Activated CD4-positive, alpha-beta memory T cell treated with anti-CD3 and anti-CD28 coated beads for 36 hours (primary cell): ENCODE measurements at regions not wholly inside any gene's neighbourhood (a gene's known extent, or its start where the extent isn't known, plus 50 kb on each side); places are given as distances from the start of the nearest gene placed in this dataset.

ENCODE experiments used
- CTCF ChIA-PET: fragments of 350-600 bp; sonication (Branson Sonifier 250); formaldehyde crosslinking; loops from one replicate; lab custom pipeline; 2021; ENCODE audit warnings: antibody characterized with exemption, inconsistent platforms; lab: Charles Lee
- POLR2A ChIA-PET: fragments of 350-600 bp; sonication (Branson Sonifier 250); formaldehyde crosslinking; loops from one replicate; lab custom pipeline; 2021; ENCODE audit warnings: antibody characterized with exemption; lab: Charles Lee
- DNase-seq: peaks from one replicate; pipeline ENCODE4 v3.0.0-alpha.2; 2020
- H3K27ac Mint-ChIP-seq: one replicate; pipeline ENCODE4 v1.8.0; 2021; ENCODE audit warnings: mixed read lengths
- H3K27me3 Mint-ChIP-seq: one replicate; pipeline ENCODE4 v1.8.0; 2021; ENCODE audit warnings: mixed read lengths
- H3K36me3 Mint-ChIP-seq: one replicate; pipeline ENCODE4 v1.8.0; 2021; ENCODE audit warnings: mixed read lengths
- H3K4me1 Mint-ChIP-seq: one replicate; pipeline ENCODE4 v1.8.0; 2021; ENCODE audit warnings: low read depth, mixed read lengths
- H3K4me3 Mint-ChIP-seq: one replicate; pipeline ENCODE4 v1.8.0; 2021; ENCODE audit warnings: mild to moderate bottlenecking, mixed read lengths
- H3K9me3 Mint-ChIP-seq: one replicate; pipeline ENCODE4 v1.8.0; 2021; ENCODE audit warnings: mixed read lengths
- intact Hi-C: fragments of 100-400 bp; cut with micrococcal nuclease; formaldehyde crosslinking; loops from one replicate; pipeline ENCODE4 v1.15.1; 2023

GRCh38 chr4:115433491-115433890, 320.1 kb upstream of the NDST4 start:
- no peak overlapping the region for H3K4me3 Mint-ChIP-seq
- no peaks in the 10 kb centered on the region for H3K27me3 Mint-ChIP-seq
- POLR2A ChIA-PET = no interaction called here
- no peak overlapping the region for H3K27ac Mint-ChIP-seq
- intact Hi-C loops = no loop called here
- H3K9me3 Mint-ChIP-seq = no peaks in the 10 kb centered on the region
- CTCF ChIA-PET = no interaction called here
- no peaks in the 10 kb centered on the region for H3K4me1 Mint-ChIP-seq
- H3K36me3 Mint-ChIP-seq = no peaks in the 10 kb centered on the region
- DNase-seq = no peak

GRCh38 chr4:115430024-115430423, 316.6 kb upstream of the NDST4 start:
- Mint-ChIP-seq H3K4me1 (no peaks in the 10 kb centered on the region), H3K36me3 (no peaks in the 10 kb centered on the region), H3K4me3 (no peak overlapping the region), H3K9me3 (no peaks in the 10 kb centered on the region), H3K27me3 (no peaks in the 10 kb centered on the region), H3K27ac (no peak overlapping the region)
- ChIA-PET POLR2A (no interaction called here), CTCF (no interaction called here)
- DNase-seq = no peak
- intact Hi-C loops = no loop called here

- DNase-seq = no peak
- intact Hi-C loops = no loop called here
- Mint-ChIP-seq H3K9me3 (no peaks in the 10 kb centered on the region), H3K27ac (no peak overlapping the region), H3K27me3 (no peaks in the 10 kb centered on the region), H3K4me3 (no peak overlapping the region), H3K4me1 (no peaks in the 10 kb centered on the region), H3K36me3 (no peaks in the 10 kb centered on the region)
- ChIA-PET POLR2A (no interaction called here), CTCF (no interaction called here)
Observed at GRCh38 chr4:115428455-115428854, 315.0 kb upstream of the NDST4 start.

- no peak overlapping the region for H3K4me3 Mint-ChIP-seq
- peaks cover 11% of the 10 kb centered on the region for H3K9me3 Mint-ChIP-seq
- H3K27ac Mint-ChIP-seq = no peak overlapping the region
- H3K27me3 Mint-ChIP-seq = no peaks in the 10 kb centered on the region
- ChIA-PET POLR2A (no interaction called here), CTCF (no interaction called here)
- H3K4me1 Mint-ChIP-seq = no peaks in the 10 kb centered on the region
- H3K36me3 Mint-ChIP-seq = no peaks in the 10 kb centered on the region
- intact Hi-C loops = no loop called here
- DNase-seq = no peak
Observed at GRCh38 chr4:115424852-115425251, 311.4 kb upstream of the NDST4 start.

- H3K4me1 Mint-ChIP-seq = no peaks in the 10 kb centered on the region
- POLR2A ChIA-PET = no interaction called here
- DNase-seq = no peak
- CTCF ChIA-PET = no interaction called here
- H3K27ac Mint-ChIP-seq = no peak overlapping the region
- H3K27me3 Mint-ChIP-seq = no peaks in the 10 kb centered on the region
- peaks cover 14% of the 10 kb centered on the region for H3K9me3 Mint-ChIP-seq
- no peaks in the 10 kb centered on the region for H3K36me3 Mint-ChIP-seq
- intact Hi-C loops = no loop called here
- no peak overlapping the region for H3K4me3 Mint-ChIP-seq
Observed at GRCh38 chr4:115418635-115419396, 305.4 kb upstream of the NDST4 start.

- no peak for DNase-seq
- no peaks in the 10 kb centered on the region for H3K36me3 Mint-ChIP-seq
- POLR2A ChIA-PET = no interaction called here
- no peaks in the 10 kb centered on the region for H3K27me3 Mint-ChIP-seq
- intact Hi-C loops = no loop called here
- peaks cover 15% of the 10 kb centered on the region for H3K9me3 Mint-ChIP-seq
- H3K27ac Mint-ChIP-seq = no peak overlapping the region
- H3K4me3 Mint-ChIP-seq = no peak overlapping the region
- CTCF ChIA-PET = no interaction called here
- no peaks in the 10 kb centered on the region for H3K4me1 Mint-ChIP-seq
Observed at GRCh38 chr4:115396034-115396433, 282.6 kb upstream of the NDST4 start.

GRCh38 chr4:115376866-115377265, 263.4 kb upstream of the NDST4 start:
- H3K36me3 Mint-ChIP-seq = no peaks in the 10 kb centered on the region
- ChIA-PET CTCF (interaction anchor here (1.1 kb wide), 1 partner anchor 11 kb away, joined by 3 read pairs; no protein-coding TSS in a partner anchor), POLR2A (no interaction called here)
- H3K27me3 Mint-ChIP-seq = no peaks in the 10 kb centered on the region
- no peaks in the 10 kb centered on the region for H3K4me1 Mint-ChIP-seq
- H3K27ac Mint-ChIP-seq = no peak overlapping the region
- no peak for DNase-seq
- H3K9me3 Mint-ChIP-seq = no peaks in the 10 kb centered on the region
- intact Hi-C loops = no loop called here
- no peak overlapping the region for H3K4me3 Mint-ChIP-seq

GRCh38 chr4:115374621-115375020, 261.2 kb upstream of the NDST4 start:
- intact Hi-C loops = no loop called here
- no peaks in the 10 kb centered on the region for H3K9me3 Mint-ChIP-seq
- H3K4me1 Mint-ChIP-seq = no peaks in the 10 kb centered on the region
- H3K36me3 Mint-ChIP-seq = no peaks in the 10 kb centered on the region
- no peak overlapping the region for H3K27ac Mint-ChIP-seq
- POLR2A ChIA-PET = no interaction called here
- H3K4me3 Mint-ChIP-seq = no peak overlapping the region
- no peaks in the 10 kb centered on the region for H3K27me3 Mint-ChIP-seq
- CTCF ChIA-PET = no interaction called here
- no peak for DNase-seq

- no peak overlapping the region for H3K4me3 Mint-ChIP-seq
- no peaks in the 10 kb centered on the region for H3K27me3 Mint-ChIP-seq
- ChIA-PET POLR2A (no interaction called here), CTCF (no interaction called here)
- DNase-seq = no peak
- H3K36me3 Mint-ChIP-seq = no peaks in the 10 kb centered on the region
- no peaks in the 10 kb centered on the region for H3K4me1 Mint-ChIP-seq
- no peaks in the 10 kb centered on the region for H3K9me3 Mint-ChIP-seq
- H3K27ac Mint-ChIP-seq = no peak overlapping the region
- intact Hi-C loops = no loop called here
Observed at GRCh38 chr4:115370490-115370889, 257.1 kb upstream of the NDST4 start.

- Mint-ChIP-seq H3K4me3 (no peak overlapping the region), H3K9me3 (no peaks in the 10 kb centered on the region), H3K36me3 (no peaks in the 10 kb centered on the region), H3K4me1 (no peaks in the 10 kb centered on the region), H3K27ac (no peak overlapping the region), H3K27me3 (no peaks in the 10 kb centered on the region)
- intact Hi-C loops = no loop called here
- CTCF ChIA-PET = no interaction called here
- DNase-seq = no peak
- POLR2A ChIA-PET = no interaction called here
Observed at GRCh38 chr4:115370012-115370411, 256.6 kb upstream of the NDST4 start.

GRCh38 chr4:115366390-115366789, 253.0 kb upstream of the NDST4 start:
- ChIA-PET POLR2A (no interaction called here), CTCF (interaction anchor here (1.0 kb wide), 1 partner anchor 10 kb away, joined by 3 read pairs; no protein-coding TSS in a partner anchor)
- DNase-seq = no peak
- H3K27me3 Mint-ChIP-seq = no peaks in the 10 kb centered on the region
- no peaks in the 10 kb centered on the region for H3K4me1 Mint-ChIP-seq
- H3K9me3 Mint-ChIP-seq = no peaks in the 10 kb centered on the region
- no peaks in the 10 kb centered on the region for H3K36me3 Mint-ChIP-seq
- no peak overlapping the region for H3K27ac Mint-ChIP-seq
- no peak overlapping the region for H3K4me3 Mint-ChIP-seq
- intact Hi-C loops = no loop called here

GRCh38 chr4:115365185-115365584, 251.8 kb upstream of the NDST4 start:
- DNase-seq = no peak
- Mint-ChIP-seq H3K27me3 (no peaks in the 10 kb centered on the region), H3K4me1 (no peaks in the 10 kb centered on the region), H3K4me3 (no peak overlapping the region), H3K36me3 (no peaks in the 10 kb centered on the region), H3K9me3 (no peaks in the 10 kb centered on the region), H3K27ac (no peak overlapping the region)
- CTCF ChIA-PET = interaction anchor here (1.0 kb wide), 1 partner anchor 11 kb away, joined by 3 read pairs; no protein-coding TSS in a partner anchor
- POLR2A ChIA-PET = no interaction called here
- intact Hi-C loops = no loop called here

GRCh38 chr4:115361781-115362180, 248.4 kb upstream of the NDST4 start:
- CTCF ChIA-PET = no interaction called here
- no peak overlapping the region for H3K27ac Mint-ChIP-seq

More at GRCh38 chr4:115361781-115362180, 248.4 kb upstream of the NDST4 start:
- H3K36me3 Mint-ChIP-seq = no peaks in the 10 kb centered on the region
- no peaks in the 10 kb centered on the region for H3K27me3 Mint-ChIP-seq
- POLR2A ChIA-PET = no interaction called here
- peaks cover 4% of the 10 kb centered on the region for H3K9me3 Mint-ChIP-seq
- intact Hi-C loops = no loop called here
- no peak for DNase-seq
- no peak overlapping the region for H3K4me3 Mint-ChIP-seq
- H3K4me1 Mint-ChIP-seq = no peaks in the 10 kb centered on the region
